Brain pericyte (primary cell): ENCODE measurements at regions not wholly inside any gene's neighbourhood (a gene's known extent, or its start where the extent isn't known, plus 50 kb on each side); places are given as distances from the start of the nearest gene placed in this dataset.
"Not testable (repeated sequence)": the region's sequence is repeated elsewhere in the genome, so short reads cannot be mapped to it uniquely, and the experiment has no call there.

ENCODE experiments used
- DNase-seq: peaks from one replicate; pipeline ENCODE4 v3.0.0-alpha.2; 2012; ENCODE audit warnings: low read depth, low spot score

DNA sequence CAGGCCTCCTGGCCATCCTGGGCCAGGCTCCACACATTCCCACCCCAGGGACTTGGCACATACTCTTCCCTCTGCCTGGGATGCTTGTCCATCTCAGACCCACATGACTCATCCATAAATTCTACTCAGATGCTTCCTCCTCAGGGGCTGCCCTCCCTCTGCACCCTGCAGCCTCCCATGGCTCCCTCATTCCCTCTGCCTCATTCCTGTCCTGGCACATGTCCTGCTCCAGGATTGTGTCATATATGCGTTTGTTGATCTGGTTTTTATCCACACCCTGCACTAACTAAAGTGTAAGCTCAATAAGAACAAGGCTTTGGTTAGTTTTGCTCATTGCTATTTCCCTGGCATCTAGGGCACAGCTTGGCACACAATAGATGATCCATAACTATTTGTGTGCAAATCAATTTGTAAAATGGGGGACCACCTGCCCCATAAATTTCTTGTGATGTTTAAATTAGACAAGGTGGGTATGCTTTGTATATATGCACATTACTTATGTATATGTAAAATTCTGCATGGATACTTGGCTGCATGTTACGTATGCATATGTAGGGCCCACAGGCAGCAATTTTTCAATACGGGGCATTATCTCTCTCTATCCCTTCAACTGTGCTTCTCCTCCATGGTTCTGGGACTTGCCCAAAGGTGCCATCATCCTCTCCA is 191.4 kb downstream of the PTPRU start:
- no peak for DNase-seq

GRCh38 chr1:29426701-29427279 is 190.5 kb downstream of the PTPRU start:
- DNase-seq, result no peak

GRCh38 chr1:29425631-29426030 is 189.3 kb downstream of the PTPRU start:
- no peak for DNase-seq

DNA sequence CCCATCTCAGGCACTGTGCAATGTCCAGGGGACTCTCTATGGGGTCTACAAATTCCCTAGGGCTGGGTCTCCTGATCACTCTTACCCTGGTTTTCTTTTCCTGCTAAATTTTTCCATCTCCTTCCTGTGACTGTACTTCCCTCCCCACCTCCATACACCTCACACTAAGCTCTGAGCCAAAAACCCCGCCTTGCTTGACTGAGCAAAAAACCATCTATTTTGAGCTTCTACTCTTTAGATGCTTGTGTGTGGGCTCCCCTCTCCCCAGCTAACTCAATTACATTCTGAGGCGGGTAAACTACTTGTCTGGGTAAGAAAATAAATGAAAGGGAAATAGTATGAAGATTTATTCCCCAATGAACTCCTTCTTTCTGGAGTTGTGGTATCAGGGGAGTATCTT is 187.9 kb downstream of the PTPRU start:
- DNase-seq, result no peak

DNA sequence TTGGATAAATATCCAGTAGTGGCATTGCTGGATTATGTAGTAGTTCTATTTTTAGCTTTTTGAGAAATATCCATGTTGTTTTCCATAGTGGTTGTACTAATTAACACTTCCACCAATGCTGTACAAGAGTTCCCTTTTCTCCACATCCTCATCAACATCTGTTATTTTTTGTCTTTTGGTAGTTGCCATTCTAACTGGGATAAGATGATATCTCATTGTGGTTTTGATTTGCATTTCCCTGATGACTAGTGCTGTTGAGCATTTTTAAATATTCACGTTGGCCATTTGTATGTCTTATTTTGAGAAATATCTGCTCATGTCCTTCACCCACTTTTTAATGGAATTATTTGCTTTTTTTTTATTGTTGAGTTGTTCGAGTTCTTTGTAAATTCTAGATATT is 183.9 kb downstream of the PTPRU start:
- DNase-seq, result no peak

DNA sequence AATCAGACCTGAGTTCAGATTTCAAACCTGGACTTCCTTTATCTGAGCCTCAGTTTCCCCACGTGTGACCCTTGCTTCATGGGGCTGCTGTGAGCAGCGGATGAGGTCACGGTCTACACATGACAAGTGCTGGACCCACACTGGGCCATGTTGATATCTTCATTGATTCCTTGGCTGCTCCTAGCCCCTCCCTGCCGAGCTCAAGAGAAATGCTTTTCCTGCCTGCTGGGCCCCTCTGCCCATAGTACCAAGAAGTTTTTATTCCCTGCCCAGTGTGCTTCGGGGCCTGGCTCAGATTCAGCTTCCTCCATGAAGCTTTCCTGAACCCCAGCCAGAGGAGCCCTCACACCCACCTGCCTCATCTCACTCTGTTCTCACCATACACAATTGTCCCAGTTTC is 181.6 kb downstream of the PTPRU start:
- no peak for DNase-seq

GRCh38 chr1:29417147-29417858 is 181.0 kb downstream of the PTPRU start:
- no peak for DNase-seq

DNA sequence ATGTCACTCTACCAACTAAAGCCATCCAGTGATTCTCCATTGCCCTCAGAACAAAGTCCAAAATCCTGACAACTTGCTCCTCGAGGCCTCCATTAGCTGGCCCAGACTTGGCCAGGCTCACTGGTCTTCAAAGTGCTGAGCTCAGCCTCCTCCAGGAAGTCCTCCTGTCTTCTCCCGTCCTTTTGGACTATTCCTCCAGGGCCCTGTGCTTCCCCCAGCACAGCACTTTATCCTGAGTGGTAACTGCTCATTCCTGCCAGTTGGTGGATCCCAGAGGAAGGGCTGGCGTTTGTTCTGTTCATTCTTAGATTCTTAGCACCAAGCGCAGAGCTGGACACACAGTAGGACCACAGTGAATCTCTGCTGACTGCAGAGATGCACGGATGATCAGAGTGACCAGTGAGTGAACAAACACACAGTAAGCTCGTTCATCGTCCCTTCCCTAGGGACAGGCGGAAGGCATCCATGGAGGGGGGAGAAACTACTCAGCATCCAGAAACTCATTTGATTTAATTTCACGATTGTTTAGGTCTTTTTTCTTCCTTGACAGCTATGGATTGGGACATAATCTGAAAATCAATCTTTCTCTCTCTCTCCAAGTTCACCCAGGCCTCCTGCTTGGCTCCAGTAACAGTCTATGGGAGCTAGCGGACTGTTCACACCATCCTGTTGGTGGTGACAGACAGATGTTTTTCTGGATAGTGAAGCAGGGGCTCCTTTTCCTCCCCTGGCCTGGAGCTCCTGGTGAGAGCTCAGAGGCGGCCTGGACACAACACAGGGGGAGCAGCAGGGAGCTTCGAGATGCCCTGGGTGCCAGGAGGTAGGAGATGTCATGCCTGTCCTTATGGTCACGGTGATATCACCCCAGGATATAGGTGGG is 180.2 kb downstream of the PTPRU start:
- no peak for DNase-seq

GRCh38 chr1:29415861-29416260 is 179.5 kb downstream of the PTPRU start:
- DNase-seq, result no peak

GRCh38 chr1:29415156-29415830 is 179.0 kb downstream of the PTPRU start:
- no peak for DNase-seq

GRCh38 chr1:29414086-29414485 is 177.8 kb downstream of the PTPRU start:
- no peak for DNase-seq

DNA sequence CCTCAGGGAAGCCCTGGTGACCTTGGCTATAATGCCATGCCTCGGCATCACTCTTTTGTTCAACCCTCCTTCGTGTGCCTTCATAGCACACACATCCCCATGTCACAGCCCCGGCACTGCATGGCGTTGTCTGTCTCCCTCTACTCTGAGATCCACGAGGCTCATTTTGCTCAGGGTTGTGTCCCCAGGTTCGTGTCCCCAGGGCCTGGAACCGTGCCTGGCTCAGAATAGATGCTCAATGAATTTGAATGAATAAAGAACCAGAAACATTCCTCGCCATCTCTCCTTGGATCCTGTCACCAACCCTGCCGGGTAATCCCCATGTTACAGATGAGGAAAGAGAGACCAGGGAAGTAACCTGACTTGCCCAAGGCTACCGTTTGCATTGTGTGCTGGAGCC is 177.3 kb downstream of the PTPRU start:
- DNase-seq, result no peak

GRCh38 chr1:29412591-29412990 is 176.3 kb downstream of the PTPRU start:
- no peak for DNase-seq

GRCh38 chr1:29410476-29410875 is 174.2 kb downstream of the PTPRU start:
- DNase-seq, result no peak

DNA sequence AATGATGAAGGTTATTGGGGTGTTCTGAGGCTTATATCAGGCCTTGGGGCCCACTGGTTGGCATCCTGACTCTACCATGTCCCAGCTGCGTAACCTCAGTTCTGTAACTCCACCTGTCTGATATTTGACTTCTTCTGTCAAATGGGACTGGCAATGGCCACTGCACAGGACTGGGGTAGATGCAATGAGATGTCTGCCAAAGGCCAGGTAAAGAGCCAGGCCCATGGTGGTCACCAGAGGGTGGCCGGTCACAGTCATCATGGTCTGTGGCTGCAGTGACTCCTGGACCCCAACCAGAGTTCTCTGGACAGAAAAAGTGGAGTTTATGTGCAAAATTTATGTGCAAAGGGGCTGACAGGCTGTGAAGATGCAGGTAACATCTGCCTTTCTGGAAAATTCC is 173.3 kb downstream of the PTPRU start:
- no peak for DNase-seq

- no peak for DNase-seq
Observed at GRCh38 chr1:29408831-29409605, 172.7 kb downstream of the PTPRU start.

GRCh38 chr1:29406814-29407213 is 170.5 kb downstream of the PTPRU start:
- DNase-seq, result no peak

GRCh38 chr1:29400203-29400602 is 163.9 kb downstream of the PTPRU start:
- DNase-seq, result not testable (repeated sequence)

GRCh38 chr1:29399465-29399864 is 163.1 kb downstream of the PTPRU start:
- no peak for DNase-seq

DNA sequence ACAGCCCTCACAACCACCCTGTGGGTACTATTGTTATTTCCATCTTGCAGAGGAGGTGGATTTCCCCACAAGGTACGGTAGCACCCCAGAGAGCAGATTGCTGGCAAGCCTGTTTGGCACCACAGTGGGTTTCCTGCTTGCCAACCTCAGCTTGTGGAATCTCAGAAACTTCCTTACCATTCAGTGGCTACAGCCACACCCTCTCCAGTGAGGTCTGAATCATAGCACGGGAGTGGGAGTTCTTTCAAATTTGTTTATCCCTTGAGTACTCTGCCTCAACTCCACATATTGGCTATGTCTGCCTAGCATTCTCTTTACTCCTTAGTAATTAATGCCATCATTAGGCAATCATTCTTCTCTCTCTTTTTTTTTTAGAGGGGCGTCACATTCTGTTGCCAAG is 162.1 kb downstream of the PTPRU start:
- no peak for DNase-seq

DNA sequence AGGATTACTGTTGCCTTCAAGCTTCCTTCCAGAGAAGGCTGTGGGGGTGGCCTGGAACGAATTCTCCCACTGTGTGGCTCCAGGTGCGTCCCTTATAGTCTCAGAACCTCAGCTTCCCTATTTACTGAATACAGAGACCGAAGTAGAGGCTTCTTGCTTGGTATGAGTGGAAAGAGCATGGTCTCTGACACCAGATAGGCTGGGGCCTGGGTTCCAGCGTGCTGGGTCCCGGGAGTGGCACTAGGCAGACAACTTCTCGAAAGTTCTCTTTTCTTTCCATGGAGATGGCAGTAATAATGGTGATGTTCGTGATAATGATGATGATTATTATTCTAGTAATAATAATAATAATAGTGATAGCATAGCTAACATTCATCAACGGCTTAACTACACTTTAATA is 161.7 kb downstream of the PTPRU start:
- no peak for DNase-seq
